ENCODE measurements at regions not wholly inside any gene's neighbourhood (a gene's known extent, or its start where the extent isn't known, plus 50 kb on each side); places are given as distances from the start of the nearest gene placed in this dataset.

GRCh38 chr3:165283328-165283727, 87.1 kb upstream of the SLITRK3 start:
- no peak for DNase-seq (ENCODE audit: low read depth)
- TF ChIP-seq CTCF (IDR thresholded peaks at IDR 0.05; ENCODE audit: low read depth, low read length) (no peak), MYC (IDR thresholded peaks at IDR 0.05; ENCODE audit: low read depth, low read length) (no peak), MAX (IDR thresholded peaks at IDR 0.05; ENCODE audit: low read depth, low read length) (no peak), POLR2A (IDR thresholded peaks at IDR 0.05; ENCODE audit: extremely low read depth, insufficient read length) (no peak)
- no peak overlapping the region for H3K4me3 ChIP-seq (ENCODE audit: low read depth, low read length)

GRCh38 chr3:165279471-165279870, 83.3 kb upstream of the SLITRK3 start:
- no peak for DNase-seq (ENCODE audit: low read depth)
- no peak overlapping the region for H3K4me3 ChIP-seq (ENCODE audit: low read depth, low read length)
- no peak for TF ChIP-seq CTCF (IDR thresholded peaks at IDR 0.05; ENCODE audit: low read depth, low read length)
- no peak for TF ChIP-seq MAX (IDR thresholded peaks at IDR 0.05; ENCODE audit: low read depth, low read length)
- TF ChIP-seq POLR2A (IDR thresholded peaks at IDR 0.05; ENCODE audit: extremely low read depth, insufficient read length) = no peak
- no peak for TF ChIP-seq MYC (IDR thresholded peaks at IDR 0.05; ENCODE audit: low read depth, low read length)

GRCh38 chr3:165273411-165273810, 77.2 kb upstream of the SLITRK3 start:
- DNase-seq (ENCODE audit: low read depth) = no peak
- H3K4me3 ChIP-seq (ENCODE audit: low read depth, low read length) = no peak overlapping the region
- TF ChIP-seq MAX (IDR thresholded peaks at IDR 0.05; ENCODE audit: low read depth, low read length) (no peak), POLR2A (IDR thresholded peaks at IDR 0.05; ENCODE audit: extremely low read depth, insufficient read length) (no peak), MYC (IDR thresholded peaks at IDR 0.05; ENCODE audit: low read depth, low read length) (no peak), CTCF (IDR thresholded peaks at IDR 0.05; ENCODE audit: low read depth, low read length) (no peak)

GRCh38 chr3:165259541-165260193, 63.5 kb upstream of the SLITRK3 start:
- DNase-seq (ENCODE audit: low read depth) = no peak
- TF ChIP-seq POLR2A (IDR thresholded peaks at IDR 0.05; ENCODE audit: extremely low read depth, insufficient read length) (no peak), CTCF (IDR thresholded peaks at IDR 0.05; ENCODE audit: low read depth, low read length) (no peak), MAX (IDR thresholded peaks at IDR 0.05; ENCODE audit: low read depth, low read length) (no peak), MYC (IDR thresholded peaks at IDR 0.05; ENCODE audit: low read depth, low read length) (no peak)
- no peak overlapping the region for H3K4me3 ChIP-seq (ENCODE audit: low read depth, low read length)

GRCh38 chr3:165256554-165257065, 60.4 kb upstream of the SLITRK3 start:
- TF ChIP-seq CTCF (IDR thresholded peaks at IDR 0.05; ENCODE audit: low read depth, low read length) (no peak), POLR2A (IDR thresholded peaks at IDR 0.05; ENCODE audit: extremely low read depth, insufficient read length) (no peak), MYC (IDR thresholded peaks at IDR 0.05; ENCODE audit: low read depth, low read length) (no peak), MAX (IDR thresholded peaks at IDR 0.05; ENCODE audit: low read depth, low read length) (no peak)
- no peak overlapping the region for H3K4me3 ChIP-seq (ENCODE audit: low read depth, low read length)
- no peak for DNase-seq (ENCODE audit: low read depth)

Data from NB4 (cell line).